A549 (cell line): ENCODE measurements at regions not wholly inside any gene's neighbourhood (a gene's known extent, or its start where the extent isn't known, plus 50 kb on each side); places are given as distances from the start of the nearest gene placed in this dataset.

Source experiments
- KDM5A ChIP-seq: fragments of 200-600 bp; sonication (generic); IDR thresholded peaks from 2 replicates; pipeline ENCODE4 v1.6.1; 2016; ENCODE audit warnings: antibody characterized with exemption, mild to moderate bottlenecking
- MYC ChIP-seq: IDR thresholded peaks from 2 replicates; pipeline ENCODE4 v1.6.1; 2012; ENCODE audit warnings: mild to moderate bottlenecking, inconsistent platforms, low read length, improper control_type of control experiment, borderline replicate concordance
- POLR2A ChIP-seq: IDR thresholded peaks from 2 replicates; pipeline ENCODE4 v1.6.1; 2012; ENCODE audit warnings: mild to moderate bottlenecking, low read length
- RAD21 ChIP-seq, 2 experiments: fragments of >200 bp in 1 of 2; sonication (Bioruptor Twin) in 1 of 2; formaldehyde crosslinking in 1 of 2; IDR thresholded peaks in 1 of 2; conservative IDR thresholded peaks in 1 of 2; 2 replicates in 1 of 2; 3 replicates in 1 of 2; pipeline ENCODE4 v1.6.1; 2012 to 2018; ENCODE audit warnings: inconsistent platforms in 1 of 2
- RARB ChIP-seq: fragments of 250-450 bp; sonication (Bioruptor Pico); IDR thresholded peaks from 2 replicates; pipeline ENCODE4 v1.8.0; 2021; ENCODE audit warnings: mild to moderate bottlenecking, moderate library complexity
- SMC3 ChIP-seq: fragments of >200 bp; sonication (Bioruptor Twin); formaldehyde crosslinking; IDR thresholded peaks from 3 replicates; pipeline ENCODE4 v1.6.1; 2018; ENCODE audit warnings: inconsistent platforms
- ZNF302 ChIP-seq: fragments of 250-450 bp; sonication (Bioruptor Pico); IDR thresholded peaks from 2 replicates; pipeline ENCODE4 v1.9.0; 2021; ENCODE audit warnings: inconsistent platforms, mild to moderate bottlenecking, moderate library complexity
- TF ChIP-seq, protein P1 (sequence below): IDR thresholded peaks from 2 replicates; pipeline ENCODE4 v1.6.1; 2012
- TF ChIP-seq, protein P2 (sequence below): fragments of >200 bp; sonication (Bioruptor Twin); formaldehyde crosslinking; IDR thresholded peaks from 3 replicates; pipeline ENCODE4 v1.5.1; 2016
- TF ChIP-seq, protein P3 (sequence below): fragments of 150-350 bp; IDR thresholded peaks from 2 replicates; pipeline ENCODE4 v1.6.1; 2014; ENCODE audit warnings: low read depth, mild to moderate bottlenecking, low read length
- TF ChIP-seq, protein P4 (sequence below): fragments of 200-600 bp; sonication (generic); IDR thresholded peaks from 2 replicates; pipeline ENCODE4 v1.6.1; 2016; ENCODE audit warnings: antibody characterized with exemption, mild to moderate bottlenecking, moderate library complexity

DNA sequence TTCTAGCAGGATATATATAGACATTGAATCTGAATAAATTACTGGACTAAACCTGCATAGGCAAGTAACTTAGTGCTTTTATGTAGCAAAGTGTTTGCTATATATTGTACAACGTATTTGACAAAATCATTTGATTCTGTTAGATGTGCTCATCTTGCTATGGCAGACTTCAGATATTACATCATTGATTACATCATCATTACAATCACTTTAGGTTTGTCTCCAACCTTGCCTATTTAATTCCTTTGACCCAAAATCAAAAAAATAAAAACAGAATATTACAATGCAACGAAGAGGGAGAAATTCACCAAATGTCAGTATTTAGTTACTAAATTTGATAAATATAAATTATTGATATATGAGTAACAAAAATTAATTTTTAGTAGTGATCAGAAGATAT is 155.7 kb upstream of the STEAP1 start:
- TF ChIP-seq SMC3 (no peak), POLR2A (no peak), MYC (no peak), RAD21 (conservative IDR thresholded peaks at IDR 0.05 in 1 of 2, IDR thresholded peaks at IDR 0.05 in 1 of 2) (no peak), ZNF302 (CRISPR knock-in tag) (no peak), RARB (CRISPR knock-in tag) (no peak), KDM5A (no peak)
- TF ChIP-seq, protein P1, sequence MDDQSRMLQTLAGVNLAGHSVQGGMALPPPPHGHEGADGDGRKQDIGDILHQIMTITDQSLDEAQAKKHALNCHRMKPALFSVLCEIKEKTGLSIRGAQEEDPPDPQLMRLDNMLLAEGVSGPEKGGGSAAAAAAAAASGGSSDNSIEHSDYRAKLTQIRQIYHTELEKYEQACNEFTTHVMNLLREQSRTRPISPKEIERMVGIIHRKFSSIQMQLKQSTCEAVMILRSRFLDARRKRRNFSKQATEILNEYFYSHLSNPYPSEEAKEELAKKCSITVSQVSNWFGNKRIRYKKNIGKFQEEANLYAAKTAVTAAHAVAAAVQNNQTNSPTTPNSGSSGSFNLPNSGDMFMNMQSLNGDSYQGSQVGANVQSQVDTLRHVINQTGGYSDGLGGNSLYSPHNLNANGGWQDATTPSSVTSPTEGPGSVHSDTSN: no peak
- TF ChIP-seq, protein P2, sequence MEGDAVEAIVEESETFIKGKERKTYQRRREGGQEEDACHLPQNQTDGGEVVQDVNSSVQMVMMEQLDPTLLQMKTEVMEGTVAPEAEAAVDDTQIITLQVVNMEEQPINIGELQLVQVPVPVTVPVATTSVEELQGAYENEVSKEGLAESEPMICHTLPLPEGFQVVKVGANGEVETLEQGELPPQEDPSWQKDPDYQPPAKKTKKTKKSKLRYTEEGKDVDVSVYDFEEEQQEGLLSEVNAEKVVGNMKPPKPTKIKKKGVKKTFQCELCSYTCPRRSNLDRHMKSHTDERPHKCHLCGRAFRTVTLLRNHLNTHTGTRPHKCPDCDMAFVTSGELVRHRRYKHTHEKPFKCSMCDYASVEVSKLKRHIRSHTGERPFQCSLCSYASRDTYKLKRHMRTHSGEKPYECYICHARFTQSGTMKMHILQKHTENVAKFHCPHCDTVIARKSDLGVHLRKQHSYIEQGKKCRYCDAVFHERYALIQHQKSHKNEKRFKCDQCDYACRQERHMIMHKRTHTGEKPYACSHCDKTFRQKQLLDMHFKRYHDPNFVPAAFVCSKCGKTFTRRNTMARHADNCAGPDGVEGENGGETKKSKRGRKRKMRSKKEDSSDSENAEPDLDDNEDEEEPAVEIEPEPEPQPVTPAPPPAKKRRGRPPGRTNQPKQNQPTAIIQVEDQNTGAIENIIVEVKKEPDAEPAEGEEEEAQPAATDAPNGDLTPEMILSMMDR: no peak
- TF ChIP-seq, protein P3, sequence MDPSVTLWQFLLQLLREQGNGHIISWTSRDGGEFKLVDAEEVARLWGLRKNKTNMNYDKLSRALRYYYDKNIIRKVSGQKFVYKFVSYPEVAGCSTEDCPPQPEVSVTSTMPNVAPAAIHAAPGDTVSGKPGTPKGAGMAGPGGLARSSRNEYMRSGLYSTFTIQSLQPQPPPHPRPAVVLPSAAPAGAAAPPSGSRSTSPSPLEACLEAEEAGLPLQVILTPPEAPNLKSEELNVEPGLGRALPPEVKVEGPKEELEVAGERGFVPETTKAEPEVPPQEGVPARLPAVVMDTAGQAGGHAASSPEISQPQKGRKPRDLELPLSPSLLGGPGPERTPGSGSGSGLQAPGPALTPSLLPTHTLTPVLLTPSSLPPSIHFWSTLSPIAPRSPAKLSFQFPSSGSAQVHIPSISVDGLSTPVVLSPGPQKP: no peak
- TF ChIP-seq, protein P4, sequence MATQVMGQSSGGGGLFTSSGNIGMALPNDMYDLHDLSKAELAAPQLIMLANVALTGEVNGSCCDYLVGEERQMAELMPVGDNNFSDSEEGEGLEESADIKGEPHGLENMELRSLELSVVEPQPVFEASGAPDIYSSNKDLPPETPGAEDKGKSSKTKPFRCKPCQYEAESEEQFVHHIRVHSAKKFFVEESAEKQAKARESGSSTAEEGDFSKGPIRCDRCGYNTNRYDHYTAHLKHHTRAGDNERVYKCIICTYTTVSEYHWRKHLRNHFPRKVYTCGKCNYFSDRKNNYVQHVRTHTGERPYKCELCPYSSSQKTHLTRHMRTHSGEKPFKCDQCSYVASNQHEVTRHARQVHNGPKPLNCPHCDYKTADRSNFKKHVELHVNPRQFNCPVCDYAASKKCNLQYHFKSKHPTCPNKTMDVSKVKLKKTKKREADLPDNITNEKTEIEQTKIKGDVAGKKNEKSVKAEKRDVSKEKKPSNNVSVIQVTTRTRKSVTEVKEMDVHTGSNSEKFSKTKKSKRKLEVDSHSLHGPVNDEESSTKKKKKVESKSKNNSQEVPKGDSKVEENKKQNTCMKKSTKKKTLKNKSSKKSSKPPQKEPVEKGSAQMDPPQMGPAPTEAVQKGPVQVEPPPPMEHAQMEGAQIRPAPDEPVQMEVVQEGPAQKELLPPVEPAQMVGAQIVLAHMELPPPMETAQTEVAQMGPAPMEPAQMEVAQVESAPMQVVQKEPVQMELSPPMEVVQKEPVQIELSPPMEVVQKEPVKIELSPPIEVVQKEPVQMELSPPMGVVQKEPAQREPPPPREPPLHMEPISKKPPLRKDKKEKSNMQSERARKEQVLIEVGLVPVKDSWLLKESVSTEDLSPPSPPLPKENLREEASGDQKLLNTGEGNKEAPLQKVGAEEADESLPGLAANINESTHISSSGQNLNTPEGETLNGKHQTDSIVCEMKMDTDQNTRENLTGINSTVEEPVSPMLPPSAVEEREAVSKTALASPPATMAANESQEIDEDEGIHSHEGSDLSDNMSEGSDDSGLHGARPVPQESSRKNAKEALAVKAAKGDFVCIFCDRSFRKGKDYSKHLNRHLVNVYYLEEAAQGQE: no peak
